Loucy (cell line): ENCODE measurements at regions not wholly inside any gene's neighbourhood (a gene's known extent, or its start where the extent isn't known, plus 50 kb on each side); places are given as distances from the start of the nearest gene placed in this dataset.

Experiments used
- EZH2phosphoT487 ChIP-seq: fragments of 200-600 bp; IDR thresholded peaks from 2 replicates; pipeline ENCODE4 v1.6.1; 2018; ENCODE audit warnings: antibody characterized with exemption, mild to moderate bottlenecking, moderate library complexity, borderline replicate concordance
- TF ChIP-seq, protein P1 (sequence below): fragments of 200-600 bp; sonication (generic); conservative IDR thresholded peaks from 2 replicates; pipeline ENCODE4 v1.5.1; 2014; ENCODE audit warnings: mild to moderate bottlenecking, antibody characterized with exemption, low read length

DNA sequence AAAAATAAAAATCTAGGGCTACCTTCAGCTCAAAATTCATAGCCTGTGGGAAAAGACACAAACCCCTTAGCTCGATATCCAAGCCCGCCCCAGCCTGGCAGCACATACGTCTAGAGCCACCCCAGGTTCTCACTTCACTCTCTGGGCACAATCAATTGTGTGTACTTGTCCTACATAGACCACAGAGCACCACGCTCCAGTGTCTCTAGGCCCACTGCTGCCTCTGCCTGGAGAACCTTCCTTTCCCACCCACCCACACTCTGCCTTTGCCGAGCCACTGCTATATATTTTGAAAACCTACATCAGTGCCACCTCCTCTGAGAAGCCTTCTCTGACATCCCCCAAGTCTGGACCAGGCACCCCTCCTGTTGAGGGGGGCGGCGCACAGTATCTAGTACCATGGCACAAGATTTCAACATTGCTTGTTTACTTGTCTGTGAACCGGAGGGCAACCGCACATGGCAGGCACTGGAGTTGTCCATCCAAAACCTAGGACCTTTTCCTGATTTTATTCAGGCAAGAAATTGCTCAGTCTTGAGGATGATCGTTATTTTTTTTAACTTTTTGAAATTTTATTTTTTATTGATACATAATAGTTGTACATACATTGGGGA is 141.5 kb downstream of the UNC5CL start:
- TF ChIP-seq, protein P1, sequence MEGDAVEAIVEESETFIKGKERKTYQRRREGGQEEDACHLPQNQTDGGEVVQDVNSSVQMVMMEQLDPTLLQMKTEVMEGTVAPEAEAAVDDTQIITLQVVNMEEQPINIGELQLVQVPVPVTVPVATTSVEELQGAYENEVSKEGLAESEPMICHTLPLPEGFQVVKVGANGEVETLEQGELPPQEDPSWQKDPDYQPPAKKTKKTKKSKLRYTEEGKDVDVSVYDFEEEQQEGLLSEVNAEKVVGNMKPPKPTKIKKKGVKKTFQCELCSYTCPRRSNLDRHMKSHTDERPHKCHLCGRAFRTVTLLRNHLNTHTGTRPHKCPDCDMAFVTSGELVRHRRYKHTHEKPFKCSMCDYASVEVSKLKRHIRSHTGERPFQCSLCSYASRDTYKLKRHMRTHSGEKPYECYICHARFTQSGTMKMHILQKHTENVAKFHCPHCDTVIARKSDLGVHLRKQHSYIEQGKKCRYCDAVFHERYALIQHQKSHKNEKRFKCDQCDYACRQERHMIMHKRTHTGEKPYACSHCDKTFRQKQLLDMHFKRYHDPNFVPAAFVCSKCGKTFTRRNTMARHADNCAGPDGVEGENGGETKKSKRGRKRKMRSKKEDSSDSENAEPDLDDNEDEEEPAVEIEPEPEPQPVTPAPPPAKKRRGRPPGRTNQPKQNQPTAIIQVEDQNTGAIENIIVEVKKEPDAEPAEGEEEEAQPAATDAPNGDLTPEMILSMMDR, result no peak
- no peak for TF ChIP-seq EZH2phosphoT487
